ENCODE measurements at regions not wholly inside any gene's neighbourhood (a gene's known extent, or its start where the extent isn't known, plus 50 kb on each side); places are given as distances from the start of the nearest gene placed in this dataset.

- H2AK9ac ChIP-seq (replicated peaks; ENCODE audit: low read depth, low read length, poor library complexity) = no peak overlapping the region
- H2AFZ ChIP-seq (replicated peaks; ENCODE audit: low read length, poor library complexity) = no peak overlapping the region
- H4K5ac ChIP-seq (ENCODE audit: low read depth, low read length) = no peak overlapping the region
- no peak overlapping the region for H3K56ac ChIP-seq (ENCODE audit: extremely low read depth, insufficient read depth, low read length)
- no peaks in the 10 kb centered on the region for H3K9me1 ChIP-seq (ENCODE audit: insufficient read depth, low read length)
- no peak overlapping the region for H3K18ac ChIP-seq (ENCODE audit: low read depth, low read length)
- in situ Hi-C loops (cut with MboI; ENCODE audit: low sequenced_read_pairs) = no loop called here
- H4K8ac ChIP-seq (ENCODE audit: low read depth in 2 of 2, low read length in 2 of 2) = no peak overlapping the region
- H3K36me3 ChIP-seq (ENCODE audit: control insufficient read depth, insufficient read depth, low read length) = no peaks in the 10 kb centered on the region
- H2BK20ac ChIP-seq (ENCODE audit: low read depth, low read length) = no peak overlapping the region
- TF ChIP-seq MXI1 (IDR thresholded peaks at IDR 0.05; ENCODE audit: borderline replicate concordance, low read depth, low read length) (no peak), MAZ (IDR thresholded peaks at IDR 0.05; ENCODE audit: borderline replicate concordance, low read depth, low read length) (no peak), SMC3 (IDR thresholded peaks at IDR 0.05; ENCODE audit: low read depth, low read length) (no peak), MAFK (IDR thresholded peaks at IDR 0.05; ENCODE audit: low read depth, low read length) (no peak), POLR2A (IDR thresholded peaks at IDR 0.05; ENCODE audit: low read depth, low read length) (no peak), BHLHE40 (IDR thresholded peaks at IDR 0.05; ENCODE audit: low read depth, low read length) (no peak), NFE2L2 (IDR thresholded peaks at IDR 0.05; ENCODE audit: low read depth, low read length) (no peak), CTCF (conservative IDR thresholded peaks at IDR 0.05; ENCODE audit: low read depth, low read length) (no peak), RAD21 (IDR thresholded peaks at IDR 0.05; ENCODE audit: low read length) (no peak), ELK1 (IDR thresholded peaks at IDR 0.05; ENCODE audit: borderline replicate concordance, low read depth, low read length) (no peak)
- H2BK5ac ChIP-seq (ENCODE audit: low read depth, low read length, poor library complexity, severe bottlenecking) = no peak overlapping the region
- no peak for DNase-seq
- H2BK120ac ChIP-seq (ENCODE audit: low read depth, low read length) = no peak overlapping the region
- H2AK5ac ChIP-seq (ENCODE audit: low read depth, low read length) = no peak overlapping the region
- no peak overlapping the region for H3K14ac ChIP-seq (replicated peaks; ENCODE audit: low read depth, low read length)
- intact Hi-C loops (cut with micrococcal nuclease) = no loop called here
- CTCF ChIA-PET = no interaction called here
- dilution Hi-C loops (cut with HindIII; ENCODE audit: low sequenced_read_pairs, unreplicated experiment) = no loop called here
- POLR2A ChIA-PET (ENCODE audit: unreplicated experiment) = no interaction called here
- H3K27ac ChIP-seq (ENCODE audit: insufficient read depth, low read length) = no peak overlapping the region
- H3K23ac ChIP-seq (ENCODE audit: low read depth, low read length) = no peak overlapping the region
- H3K4me3 ChIP-seq (ENCODE audit: insufficient read depth, low read depth, low read length) = no peak overlapping the region
- no peak overlapping the region for H3K9ac ChIP-seq (ENCODE audit: low read depth, low read length)
- H3K4me1 ChIP-seq (ENCODE audit: control insufficient read depth, insufficient read depth, low read length) = no peaks in the 10 kb centered on the region
- no peak overlapping the region for H2BK15ac ChIP-seq (ENCODE audit: low read depth, low read length)
- WGBS, 2 experiments (ENCODE audit: extremely low coverage in 2 of 2, insufficient read length in 1 of 2) = no CpG with 5 or more reads among the region's 3 CpGs
- ATAC-seq (ENCODE audit: low read depth) = no peak
- no peak overlapping the region for H3K4me2 ChIP-seq (ENCODE audit: low read depth, low read length)
- no TSS peak for BruUV-seq (replicated peaks)
- no peaks in the 10 kb centered on the region for H3K79me1 ChIP-seq (ENCODE audit: low read depth in 1 of 2, low read length in 2 of 2)
- no peak overlapping the region for H4K91ac ChIP-seq (ENCODE audit: insufficient read depth, low read depth, low read length)
- H3K4ac ChIP-seq (ENCODE audit: low read depth, low read length) = no peak overlapping the region
- no peaks in the 10 kb centered on the region for H3K9me3 ChIP-seq (ENCODE audit: control insufficient read depth, insufficient read depth, low read length)
- H4K20me1 ChIP-seq (ENCODE audit: insufficient read depth, low read length) = no peaks in the 10 kb centered on the region
- H3K27me3 ChIP-seq (ENCODE audit: control insufficient read depth, insufficient read depth, low read length) = no peaks in the 10 kb centered on the region
Observed at GRCh38 chr14:38790916-38791315, 312.1 kb downstream of the SEC23A start.
